SU-DHL-6 (cell line): ENCODE measurements at regions not wholly inside any gene's neighbourhood (a gene's known extent, or its start where the extent isn't known, plus 50 kb on each side); places are given as distances from the start of the nearest gene placed in this dataset.

Experiments used
- H2AFZ ChIP-seq: fragments of 200-600 bp; sonication (generic); 2 replicates; pipeline ENCODE4 v1.6.1; 2014; ENCODE audit warnings: low read depth, mild to moderate bottlenecking, moderate library complexity, mixed read lengths, antibody characterized with exemption, low read length; ENCODE audit not compliant: severe bottlenecking
- H3F3A ChIP-seq: fragments of 200-600 bp; shearing (Covaris generic); 2 replicates; pipeline ENCODE4 v1.6.0; 2016; ENCODE audit warnings: antibody characterized with exemption, mild to moderate bottlenecking; ENCODE audit not compliant: insufficient read depth
- H3K27ac ChIP-seq: fragments of 200-600 bp; sonication (generic); 2 replicates; pipeline ENCODE4 v1.5.1; 2016; ENCODE audit warnings: low read depth, mild to moderate bottlenecking, low read length, moderate library complexity, mixed read lengths
- H3K27me3 ChIP-seq: fragments of 200-600 bp; sonication (generic), shearing (Covaris generic); 2 replicates; pipeline ENCODE4 v1.6.0; 2014; ENCODE audit warnings: mild to moderate bottlenecking, low read length
- H3K36me3 ChIP-seq: fragments of 200-600 bp; sonication (generic); 2 replicates; pipeline ENCODE4 v1.6.1; 2014; ENCODE audit warnings: mild to moderate bottlenecking, low read length, mixed read lengths
- H3K4me2 ChIP-seq: fragments of 300-600, 200-600 bp; shearing (Covaris generic), sonication (generic); 2 replicates; pipeline ENCODE4 v1.6.0; 2014; ENCODE audit warnings: low read length, low read depth, mild to moderate bottlenecking; ENCODE audit not compliant: poor library complexity, severe bottlenecking
- H3K4me3 ChIP-seq: fragments of 200-600 bp; sonication (generic); 2 replicates; pipeline ENCODE4 v1.5.1; 2014; ENCODE audit warnings: antibody characterized with exemption, low read length, mild to moderate bottlenecking, mixed read lengths; ENCODE audit not compliant: insufficient read depth, poor library complexity, severe bottlenecking
- H3K79me2 ChIP-seq: fragments of 200-600 bp; sonication (generic); 2 replicates; pipeline ENCODE4 v1.6.1; 2014; ENCODE audit warnings: mild to moderate bottlenecking, low read length, moderate library complexity; ENCODE audit not compliant: insufficient read depth
- H3K9ac ChIP-seq: fragments of 200-600 bp; sonication (generic); 2 replicates; pipeline ENCODE4 v1.7.0; 2014; ENCODE audit warnings: mild to moderate bottlenecking, low read length
- H3K9me2 ChIP-seq: fragments of 200-600 bp; sonication (generic); replicated peaks from 2 replicates; pipeline ENCODE4 v1.6.1; 2014; ENCODE audit warnings: low read length; ENCODE audit not compliant: insufficient read depth
- H3K9me3 ChIP-seq: fragments of 200-600 bp; sonication (generic); 2 replicates; pipeline ENCODE4 v1.6.1; 2014; ENCODE audit warnings: low read length, mixed read lengths; ENCODE audit not compliant: insufficient read depth
- H4K20me1 ChIP-seq: fragments of 200-600 bp; sonication (generic); 2 replicates; pipeline ENCODE4 v1.6.1; 2014; ENCODE audit warnings: low read depth, mild to moderate bottlenecking, antibody characterized with exemption, low read length, moderate library complexity, mixed read lengths
- EZH2phosphoT487 ChIP-seq: fragments of 200-600 bp; sonication (generic), shearing (Covaris generic); conservative IDR thresholded peaks from 2 replicates; pipeline ENCODE4 v1.6.1; 2018; ENCODE audit warnings: mild to moderate bottlenecking, antibody characterized with exemption, low read length, moderate library complexity, mixed read lengths
- TF ChIP-seq, protein P1 (sequence below): fragments of 200-600 bp; sonication (generic); IDR thresholded peaks from one replicate; pipeline ENCODE4 v1.5.1; 2017; ENCODE audit warnings: antibody characterized with exemption, mild to moderate bottlenecking, low read length, moderate library complexity; ENCODE audit not compliant: insufficient read depth, poor library complexity, severe bottlenecking

DNA sequence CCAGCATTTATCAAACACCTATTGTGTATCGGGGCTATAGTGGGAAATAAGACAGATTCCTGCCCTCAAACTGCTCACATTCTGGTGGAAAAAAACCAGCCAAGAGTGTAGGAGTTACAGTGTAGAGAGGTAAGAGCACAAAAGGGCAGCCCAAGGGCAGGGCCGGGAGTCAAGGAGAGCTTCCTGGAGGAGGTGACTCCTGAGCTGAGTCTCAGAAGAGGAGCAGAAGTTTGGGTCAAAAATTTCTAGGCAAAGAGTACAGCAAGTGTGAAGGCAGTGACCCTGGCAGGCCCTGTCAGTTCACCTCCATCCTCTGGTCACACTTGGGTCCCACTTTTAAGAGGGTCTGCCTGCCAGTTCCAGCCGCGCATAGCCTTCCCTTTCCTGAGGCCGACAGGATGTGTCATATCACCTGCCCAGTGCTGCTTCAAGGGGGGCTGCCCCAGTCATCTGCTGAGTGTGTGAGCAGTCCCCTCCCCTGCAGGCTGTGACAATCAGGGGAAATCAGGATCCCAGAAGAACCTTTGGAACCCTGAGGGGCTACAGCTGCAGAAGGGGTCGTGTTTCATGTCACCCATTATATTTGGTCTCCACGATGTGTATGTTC lies 118.4 kb downstream of the GLI2 start:
- Histone ChIP-seq H3K27me3 (no peaks in the 10 kb centered on the region), H3K4me2 (no peak overlapping the region), H4K20me1 (no peaks in the 10 kb centered on the region)

DNA sequence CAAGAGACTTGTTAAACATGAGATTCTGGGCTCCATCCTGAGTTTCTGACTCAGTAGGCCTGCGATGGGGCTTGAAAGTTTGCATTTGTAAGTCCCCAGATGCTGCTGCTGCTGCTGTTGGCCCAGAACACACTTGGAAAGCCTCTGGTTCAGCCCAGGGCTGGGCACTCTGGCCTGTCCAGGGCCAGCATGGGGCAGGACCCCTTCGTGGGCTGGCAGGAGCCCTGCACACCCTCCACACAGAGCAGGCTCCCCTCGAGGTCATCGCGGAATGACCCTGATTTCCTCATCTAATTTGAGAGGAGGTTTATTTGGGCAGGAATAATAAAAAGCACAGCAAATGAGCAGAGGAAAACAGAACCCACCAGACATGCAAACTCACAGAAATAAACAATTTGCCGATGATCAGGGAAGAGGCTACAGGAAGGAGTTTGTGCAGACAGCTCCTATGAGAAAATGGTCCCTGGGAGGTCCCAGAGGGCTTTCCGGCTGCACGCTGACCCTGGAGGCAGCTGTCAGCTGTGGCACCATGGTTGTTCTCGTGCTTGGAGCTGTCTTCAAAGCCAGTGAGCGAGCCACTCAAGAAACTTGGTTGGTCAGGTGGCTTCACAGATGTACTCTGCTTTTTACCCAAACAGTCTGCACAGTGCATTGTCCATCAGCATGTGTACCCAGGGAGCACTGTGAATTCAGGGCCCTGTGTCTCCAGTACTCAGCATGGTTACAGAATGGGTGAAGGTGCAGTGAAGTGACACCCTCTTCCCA lies 119.3 kb downstream of the GLI2 start:
- Histone ChIP-seq H3K9ac (no peak overlapping the region), H3F3A (no peaks in the 10 kb centered on the region), H2AFZ (no peak overlapping the region), H3K9me2 (no peaks in the 10 kb centered on the region), H3K27me3 (no peaks in the 10 kb centered on the region), H3K27ac (no peak overlapping the region), H3K4me2 (no peak overlapping the region), H4K20me1 (no peaks in the 10 kb centered on the region), H3K36me3 (no peaks in the 10 kb centered on the region), H3K79me2 (no peaks in the 10 kb centered on the region), H3K4me3 (no peak overlapping the region), H3K9me3 (no peaks in the 10 kb centered on the region)
- TF ChIP-seq, protein P1, sequence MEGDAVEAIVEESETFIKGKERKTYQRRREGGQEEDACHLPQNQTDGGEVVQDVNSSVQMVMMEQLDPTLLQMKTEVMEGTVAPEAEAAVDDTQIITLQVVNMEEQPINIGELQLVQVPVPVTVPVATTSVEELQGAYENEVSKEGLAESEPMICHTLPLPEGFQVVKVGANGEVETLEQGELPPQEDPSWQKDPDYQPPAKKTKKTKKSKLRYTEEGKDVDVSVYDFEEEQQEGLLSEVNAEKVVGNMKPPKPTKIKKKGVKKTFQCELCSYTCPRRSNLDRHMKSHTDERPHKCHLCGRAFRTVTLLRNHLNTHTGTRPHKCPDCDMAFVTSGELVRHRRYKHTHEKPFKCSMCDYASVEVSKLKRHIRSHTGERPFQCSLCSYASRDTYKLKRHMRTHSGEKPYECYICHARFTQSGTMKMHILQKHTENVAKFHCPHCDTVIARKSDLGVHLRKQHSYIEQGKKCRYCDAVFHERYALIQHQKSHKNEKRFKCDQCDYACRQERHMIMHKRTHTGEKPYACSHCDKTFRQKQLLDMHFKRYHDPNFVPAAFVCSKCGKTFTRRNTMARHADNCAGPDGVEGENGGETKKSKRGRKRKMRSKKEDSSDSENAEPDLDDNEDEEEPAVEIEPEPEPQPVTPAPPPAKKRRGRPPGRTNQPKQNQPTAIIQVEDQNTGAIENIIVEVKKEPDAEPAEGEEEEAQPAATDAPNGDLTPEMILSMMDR, result no peak
- no peak for TF ChIP-seq EZH2phosphoT487

More for the DNA sequence above, 118.4 kb downstream of the GLI2 start:
- TF ChIP-seq, protein P1, result no peak
- no peak for TF ChIP-seq EZH2phosphoT487
- Histone ChIP-seq H3F3A (no peaks in the 10 kb centered on the region), H3K36me3 (no peaks in the 10 kb centered on the region), H3K9ac (no peak overlapping the region), H2AFZ (no peak overlapping the region), H3K27ac (no peak overlapping the region), H3K9me3 (no peaks in the 10 kb centered on the region), H3K9me2 (no peaks in the 10 kb centered on the region), H3K4me3 (no peak overlapping the region), H3K79me2 (no peaks in the 10 kb centered on the region)

DNA sequence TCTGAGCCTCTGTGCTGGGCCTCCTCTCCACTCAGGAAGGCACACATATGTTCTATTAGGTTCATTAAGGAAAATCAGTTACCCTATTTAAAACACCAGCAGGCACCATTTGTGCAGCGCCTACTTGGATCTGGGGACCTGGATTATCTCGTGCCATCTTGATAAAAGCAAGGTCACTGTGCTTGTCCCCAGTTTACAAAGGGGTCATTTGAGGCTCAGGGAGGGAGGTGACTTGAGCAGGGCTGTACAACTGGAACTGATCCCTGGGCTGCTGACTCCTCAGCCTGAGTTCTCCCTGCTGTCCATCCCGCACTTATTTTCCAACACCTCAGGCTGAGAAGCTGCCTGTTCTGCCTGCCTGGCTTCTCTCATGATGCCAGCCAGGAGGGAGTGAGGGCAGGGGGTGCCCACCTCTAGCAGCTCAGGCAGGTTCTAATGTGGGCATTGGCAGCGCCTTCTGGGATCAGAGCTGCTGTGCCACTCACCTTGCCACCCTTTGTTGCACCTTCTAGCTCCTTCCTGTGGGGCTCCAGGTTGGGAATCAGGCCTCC lies 120.3 kb downstream of the GLI2 start:
- Histone ChIP-seq H3K4me2 (no peak overlapping the region), H3K27me3 (no peaks in the 10 kb centered on the region), H3K79me2 (no peaks in the 10 kb centered on the region), H3K4me3 (no peak overlapping the region), H3K9me2 (no peaks in the 10 kb centered on the region), H4K20me1 (no peaks in the 10 kb centered on the region), H3K36me3 (no peaks in the 10 kb centered on the region), H3K9me3 (no peaks in the 10 kb centered on the region), H3F3A (no peaks in the 10 kb centered on the region), H3K9ac (no peak overlapping the region), H2AFZ (no peak overlapping the region), H3K27ac (no peak overlapping the region)
- no peak for TF ChIP-seq EZH2phosphoT487
- TF ChIP-seq, protein P1, result no peak
